ENCODE measurements at regions not wholly inside any gene's neighbourhood (a gene's known extent, or its start where the extent isn't known, plus 50 kb on each side); places are given as distances from the start of the nearest gene placed in this dataset.

DNA sequence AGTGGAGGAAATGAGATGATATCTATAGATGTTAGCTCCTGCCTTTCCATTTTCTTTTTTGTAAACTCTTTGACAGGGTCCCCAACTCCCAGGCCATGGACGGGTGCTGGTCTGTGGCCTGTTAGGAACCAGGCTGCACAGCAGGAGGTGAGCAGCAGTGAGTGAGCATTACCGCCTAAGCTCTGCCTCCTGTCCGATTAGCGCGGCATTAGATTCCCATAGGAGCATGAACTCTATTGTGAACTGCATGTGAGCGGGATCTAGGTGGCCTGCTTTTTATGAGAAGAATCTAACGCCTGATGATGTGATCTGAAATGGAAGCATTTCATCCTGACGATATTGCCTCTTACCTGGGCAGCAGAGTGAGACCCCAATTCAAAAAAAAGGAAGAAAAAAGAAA lies 56.8 kb upstream of the CHD2 start:
- no peak for TF ChIP-seq EZH2phosphoT487 (IDR thresholded peaks at IDR 0.05; ENCODE audit: unreplicated experiment)
- TF ChIP-seq CTCF (conservative IDR thresholded peaks at IDR 0.05; ENCODE audit: low read depth in 2 of 2), result no peak
- TF ChIP-seq EZH2 (IDR thresholded peaks at IDR 0.05; ENCODE audit: low read depth, unreplicated experiment), result no peak
- TF ChIP-seq, protein P1, sequence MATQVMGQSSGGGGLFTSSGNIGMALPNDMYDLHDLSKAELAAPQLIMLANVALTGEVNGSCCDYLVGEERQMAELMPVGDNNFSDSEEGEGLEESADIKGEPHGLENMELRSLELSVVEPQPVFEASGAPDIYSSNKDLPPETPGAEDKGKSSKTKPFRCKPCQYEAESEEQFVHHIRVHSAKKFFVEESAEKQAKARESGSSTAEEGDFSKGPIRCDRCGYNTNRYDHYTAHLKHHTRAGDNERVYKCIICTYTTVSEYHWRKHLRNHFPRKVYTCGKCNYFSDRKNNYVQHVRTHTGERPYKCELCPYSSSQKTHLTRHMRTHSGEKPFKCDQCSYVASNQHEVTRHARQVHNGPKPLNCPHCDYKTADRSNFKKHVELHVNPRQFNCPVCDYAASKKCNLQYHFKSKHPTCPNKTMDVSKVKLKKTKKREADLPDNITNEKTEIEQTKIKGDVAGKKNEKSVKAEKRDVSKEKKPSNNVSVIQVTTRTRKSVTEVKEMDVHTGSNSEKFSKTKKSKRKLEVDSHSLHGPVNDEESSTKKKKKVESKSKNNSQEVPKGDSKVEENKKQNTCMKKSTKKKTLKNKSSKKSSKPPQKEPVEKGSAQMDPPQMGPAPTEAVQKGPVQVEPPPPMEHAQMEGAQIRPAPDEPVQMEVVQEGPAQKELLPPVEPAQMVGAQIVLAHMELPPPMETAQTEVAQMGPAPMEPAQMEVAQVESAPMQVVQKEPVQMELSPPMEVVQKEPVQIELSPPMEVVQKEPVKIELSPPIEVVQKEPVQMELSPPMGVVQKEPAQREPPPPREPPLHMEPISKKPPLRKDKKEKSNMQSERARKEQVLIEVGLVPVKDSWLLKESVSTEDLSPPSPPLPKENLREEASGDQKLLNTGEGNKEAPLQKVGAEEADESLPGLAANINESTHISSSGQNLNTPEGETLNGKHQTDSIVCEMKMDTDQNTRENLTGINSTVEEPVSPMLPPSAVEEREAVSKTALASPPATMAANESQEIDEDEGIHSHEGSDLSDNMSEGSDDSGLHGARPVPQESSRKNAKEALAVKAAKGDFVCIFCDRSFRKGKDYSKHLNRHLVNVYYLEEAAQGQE (IDR thresholded peaks at IDR 0.05; ENCODE audit: unreplicated experiment), result no peak
- TF ChIP-seq POLR2AphosphoS5 (IDR thresholded peaks at IDR 0.05; ENCODE audit: low read depth), result no peak
- no peak for TF ChIP-seq ZNF114 (CRISPR knock-in tag; IDR thresholded peaks at IDR 0.05)
- TF ChIP-seq JUNB (IDR thresholded peaks at IDR 0.05; ENCODE audit: unreplicated experiment), result no peak
- no peak for TF ChIP-seq NANOG (IDR thresholded peaks at IDR 0.05; ENCODE audit: borderline replicate concordance)
- no peak for TF ChIP-seq CREB1 (CRISPR knock-in tag; IDR thresholded peaks at IDR 0.05; ENCODE audit: low read depth)
- TF ChIP-seq ETS1 (IDR thresholded peaks at IDR 0.05), result no peak
- TF ChIP-seq ZNF331 (CRISPR knock-in tag; IDR thresholded peaks at IDR 0.05; ENCODE audit: low read depth), result no peak
- TF ChIP-seq STAT1 (IDR thresholded peaks at IDR 0.05; ENCODE audit: unreplicated experiment), result no peak
- TF ChIP-seq ZNF462 (CRISPR knock-in tag; IDR thresholded peaks at IDR 0.05), result no peak

All from GM23338 (cell line).